CD4-positive, alpha-beta T cell treated with Interleukin-15 for 1 hour (primary cell): ENCODE measurements at regions not wholly inside any gene's neighbourhood (a gene's known extent, or its start where the extent isn't known, plus 50 kb on each side); places are given as distances from the start of the nearest gene placed in this dataset.
"Not testable (repeated sequence)": the region's sequence is repeated elsewhere in the genome, so short reads cannot be mapped to it uniquely, and the experiment has no call there.

Experiments used
- DNase-seq: peaks from one replicate; pipeline ENCODE4 v3.0.0-alpha.2; 2020

DNA sequence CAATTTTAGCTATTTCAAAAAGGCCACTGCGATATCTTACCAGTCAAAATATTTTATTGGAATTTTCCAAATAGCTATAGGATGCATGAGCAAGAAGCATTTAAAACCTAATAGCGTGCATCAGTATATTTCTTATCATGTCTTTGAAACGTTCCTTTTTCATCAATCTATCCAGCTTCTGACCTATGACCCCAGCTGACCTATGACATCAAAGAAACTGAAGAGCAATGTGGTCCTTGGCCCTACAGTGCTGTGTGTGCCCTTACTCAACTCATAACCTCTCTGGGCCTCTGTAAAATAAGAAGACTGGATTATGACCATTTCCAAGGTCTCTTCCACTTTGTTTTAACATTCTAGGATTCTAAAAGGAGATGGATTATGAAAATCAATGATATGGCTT, 118.2 kb downstream of the ZNF22 start:
- no peak for DNase-seq

DNA sequence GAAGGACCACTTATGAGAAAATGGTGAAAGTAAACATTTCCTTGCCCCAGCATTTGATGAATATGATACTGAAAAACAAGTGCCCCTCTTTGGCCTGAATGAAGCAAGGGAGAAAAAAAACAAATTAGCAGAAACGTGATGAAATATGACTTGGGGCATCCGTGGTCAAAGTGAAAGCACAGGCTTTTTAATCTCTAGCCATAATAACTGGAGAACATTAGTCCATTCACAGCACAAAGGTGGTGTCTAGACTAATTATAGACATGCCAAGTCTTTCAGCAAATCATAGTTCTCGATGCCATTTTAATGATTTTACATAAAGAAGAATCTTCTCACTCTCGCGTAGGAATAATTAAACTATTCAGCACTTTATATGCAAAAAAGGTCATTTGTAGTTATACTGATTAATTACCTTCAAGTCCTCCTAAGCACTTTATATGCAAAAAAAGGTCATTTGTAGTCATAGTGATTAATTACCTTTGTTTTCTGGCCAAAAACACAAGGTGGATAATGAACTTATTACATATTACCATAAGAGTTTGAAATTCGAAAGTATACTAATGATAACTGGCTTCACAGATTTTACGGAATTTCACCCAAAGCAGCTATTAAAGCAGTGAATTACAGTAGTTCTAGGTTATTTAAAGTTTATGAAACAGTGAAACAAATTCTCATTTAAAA, 121.6 kb downstream of the ZNF22 start:
- not testable (repeated sequence) for DNase-seq

DNA sequence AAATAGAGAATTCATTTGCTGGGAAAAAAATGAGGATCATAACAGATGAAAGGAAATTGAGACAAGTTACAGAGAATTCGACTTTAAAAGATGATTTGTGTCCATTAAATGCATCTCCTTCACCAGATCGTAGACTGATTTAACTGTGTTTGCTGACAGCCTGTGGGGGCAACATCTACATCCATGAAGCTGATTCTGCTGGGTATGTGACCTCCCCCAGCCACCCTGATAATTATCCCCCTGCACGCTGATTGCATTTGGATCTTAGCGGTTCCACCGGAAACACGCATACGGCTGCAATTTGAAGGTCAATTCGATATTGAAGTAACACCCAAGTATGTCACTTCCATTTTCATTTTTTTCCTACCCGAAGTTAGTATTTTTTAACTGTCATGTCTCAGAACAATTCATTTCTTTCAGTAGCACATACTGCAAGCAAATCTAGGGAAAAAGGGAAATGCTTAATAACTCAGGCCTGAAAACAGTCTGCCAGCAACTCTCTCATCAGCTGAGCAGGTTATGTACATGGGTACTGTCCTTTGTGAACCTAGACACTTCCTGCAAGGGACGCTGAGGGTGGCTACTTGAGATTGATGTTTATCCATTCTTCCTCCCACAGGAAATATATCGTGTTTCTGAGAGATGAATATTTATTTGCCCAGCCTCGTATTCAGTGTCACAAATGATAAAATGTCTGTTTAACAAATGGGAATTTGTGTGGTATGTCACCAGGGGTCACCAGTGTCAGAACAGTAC, 134.9 kb downstream of the ZNF22 start:
- no peak for DNase-seq

DNA sequence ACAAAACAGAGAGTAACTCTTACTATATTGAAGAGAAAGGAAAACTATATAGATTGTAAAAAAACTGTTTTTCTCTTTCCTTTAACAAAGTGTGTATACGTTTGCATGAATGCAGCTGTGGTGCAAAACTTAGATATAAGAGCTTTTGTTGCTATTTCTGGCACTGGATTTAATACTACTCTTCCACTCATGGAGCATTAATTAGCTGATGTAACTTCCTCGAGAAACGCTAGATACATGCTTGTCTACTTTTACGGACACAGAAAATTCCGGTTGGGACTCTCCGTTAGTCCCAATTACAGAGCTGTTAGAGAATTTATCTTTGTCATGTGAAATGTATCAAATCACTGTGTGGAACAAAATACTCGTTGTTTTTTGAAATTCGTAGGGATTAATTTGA, 135.5 kb downstream of the ZNF22 start:
- no peak for DNase-seq

GRCh38 chr10:45144326-45145070, 143.8 kb downstream of the ZNF22 start:
- no peak for DNase-seq

- not testable (repeated sequence) for DNase-seq
Measured at GRCh38 chr10:45145143-45145542, 144.4 kb downstream of the ZNF22 start.

- DNase-seq, result no peak
Measured at GRCh38 chr10:45147000-45147399, 146.3 kb downstream of the ZNF22 start.

- no peak for DNase-seq
Measured at GRCh38 chr10:45150997-45151396, 150.3 kb downstream of the ZNF22 start.

- DNase-seq, result no peak
Measured at GRCh38 chr10:45151467-45152214, 150.9 kb downstream of the ZNF22 start.

GRCh38 chr10:45152726-45153125, 152.0 kb downstream of the ZNF22 start:
- DNase-seq, result no peak

DNA sequence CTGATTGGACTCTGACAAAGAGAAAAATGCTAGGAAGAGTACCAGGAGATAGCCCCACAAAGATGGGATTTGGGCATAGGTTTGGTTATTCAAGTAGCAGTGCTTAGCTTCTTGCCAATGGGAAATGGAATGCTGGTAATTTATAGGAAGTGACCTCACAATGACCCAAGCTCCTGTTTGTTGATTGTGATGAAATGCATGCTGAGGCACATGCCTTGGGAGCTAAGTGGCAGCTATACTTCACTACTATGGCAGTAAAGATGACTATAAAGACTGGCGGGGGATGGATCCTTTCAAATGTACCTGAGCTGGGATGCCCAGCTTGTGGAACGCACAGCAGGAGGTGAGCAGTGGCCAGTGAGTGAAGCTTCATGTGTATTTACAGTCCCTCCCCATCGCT, 153.8 kb downstream of the ZNF22 start:
- no peak for DNase-seq

GRCh38 chr10:45155784-45156183, 155.1 kb downstream of the ZNF22 start:
- no peak for DNase-seq

- DNase-seq, result no peak
Measured at GRCh38 chr10:45160271-45160670, 155.1 kb downstream of the OR13A1 start.

- DNase-seq, result no peak
Measured at GRCh38 chr10:45163315-45163975, 152.0 kb downstream of the OR13A1 start.

DNA sequence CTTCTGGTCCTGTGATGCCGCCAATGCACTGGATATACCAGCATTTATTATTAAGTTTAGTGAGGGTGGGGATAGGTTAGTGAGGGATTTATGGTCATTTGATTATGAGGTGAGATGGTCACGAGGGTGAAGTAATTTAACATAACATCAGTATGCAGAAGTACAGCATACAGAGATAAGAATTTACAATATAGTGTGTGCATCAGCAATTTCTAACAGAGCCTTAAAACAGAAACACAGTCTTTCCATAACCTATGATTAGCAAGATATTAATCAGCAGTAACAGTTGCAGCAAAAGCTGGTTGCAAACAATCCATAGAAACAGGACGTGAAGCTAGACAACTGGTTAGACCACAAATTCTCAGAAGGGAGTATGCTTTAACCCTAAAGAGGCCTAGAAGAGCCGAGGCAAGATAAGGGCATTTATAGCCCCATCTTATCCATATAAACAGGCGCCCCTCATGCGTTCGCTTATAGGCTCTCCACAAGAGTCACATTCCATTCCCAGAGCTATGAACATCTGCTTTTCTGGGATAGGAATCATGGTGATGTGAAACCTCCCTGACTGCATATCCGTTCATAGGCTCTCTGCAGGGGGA, 139.8 kb downstream of the OR13A1 start:
- not testable (repeated sequence) for DNase-seq

- DNase-seq, result no peak
Measured at GRCh38 chr10:45179691-45180090, 135.7 kb downstream of the OR13A1 start.

GRCh38 chr10:45180507-45180906, 134.9 kb downstream of the OR13A1 start:
- no peak for DNase-seq

- DNase-seq, result no peak
Measured at GRCh38 chr10:45180946-45181875, 134.2 kb downstream of the OR13A1 start.

DNA sequence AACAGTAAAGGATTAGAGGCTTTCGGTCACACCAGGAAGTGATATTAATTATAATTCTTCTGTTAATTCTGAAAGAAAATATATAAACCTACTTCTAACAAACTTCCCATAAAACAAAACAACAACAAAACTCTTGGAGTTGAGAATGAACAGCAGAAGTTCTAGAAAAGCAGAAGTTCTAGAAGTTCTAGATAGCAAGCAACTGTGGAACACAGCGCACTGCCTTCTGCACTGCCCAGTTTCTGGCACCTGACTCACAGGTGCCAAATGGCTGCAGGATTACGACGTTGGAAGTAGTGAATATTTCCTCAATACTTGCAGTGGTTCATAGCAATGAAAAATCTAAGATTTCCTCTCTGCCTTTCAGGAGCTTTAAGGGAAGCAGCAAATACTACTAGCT, 132.2 kb downstream of the OR13A1 start:
- DNase-seq, result no peak

DNA sequence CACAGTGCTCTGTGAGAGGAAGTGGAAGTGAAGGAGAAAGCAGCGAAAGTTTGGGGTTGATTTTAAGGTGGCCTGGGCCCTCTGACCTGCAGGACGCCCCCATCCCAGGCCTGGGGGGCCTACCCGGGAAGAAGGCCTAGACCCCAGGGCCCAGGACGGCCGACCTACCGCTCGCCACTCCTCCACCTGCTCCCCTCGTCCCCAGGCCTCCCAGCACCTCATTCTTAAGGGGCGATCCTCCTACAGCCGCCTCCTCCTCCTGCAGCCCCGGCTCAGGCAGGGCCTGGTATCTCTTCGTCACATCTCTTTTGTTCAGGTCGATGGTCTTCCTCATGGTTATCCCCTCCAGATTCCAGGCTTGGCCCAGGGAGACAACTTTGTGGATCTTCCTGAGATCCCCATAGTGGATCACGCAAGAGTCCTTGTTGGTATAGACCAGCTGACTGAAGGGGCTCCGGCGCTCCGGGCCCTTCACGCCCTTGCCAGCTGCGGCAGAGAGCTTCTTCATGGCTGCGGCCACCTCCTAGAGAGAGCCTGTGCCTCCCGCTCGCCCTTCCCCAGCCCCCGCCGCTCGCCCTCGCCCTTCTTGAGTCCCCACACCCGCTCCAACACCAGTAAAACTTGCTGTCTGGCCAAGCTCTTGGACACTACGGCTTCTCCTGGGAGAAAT, 117.5 kb downstream of the OR13A1 start:
- no peak for DNase-seq
